SK-N-MC (cell line): ENCODE measurements at regions not wholly inside any gene's neighbourhood (a gene's known extent, or its start where the extent isn't known, plus 50 kb on each side); places are given as distances from the start of the nearest gene placed in this dataset.

Source experiments
- EZH2 ChIP-seq: fragments of 200-600 bp; sonication (generic); IDR thresholded peaks from one replicate; pipeline ENCODE4 v1.6.1; 2017; ENCODE audit warnings: antibody characterized with exemption
- FOXP2 ChIP-seq: optimal IDR thresholded peaks from 2 replicates; pipeline ENCODE3; 2011; ENCODE audit warnings: mild to moderate bottlenecking, moderate library complexity; ENCODE audit not compliant: insufficient read depth; ENCODE audit errors: extremely low read length, control extremely low read depth
- POLR2AphosphoS5 ChIP-seq: IDR thresholded peaks from 2 replicates; pipeline ENCODE4 v1.6.1; 2012; ENCODE audit warnings: mild to moderate bottlenecking, low read depth, low read length, borderline replicate concordance

- no peak for TF ChIP-seq POLR2AphosphoS5
- TF ChIP-seq EZH2: no peak
- no peak for TF ChIP-seq FOXP2
Observed at GRCh38 chr3:197363553-197364409, 65.4 kb upstream of the DLG1 start.
